ENCODE measurements at regions not wholly inside any gene's neighbourhood (a gene's known extent, or its start where the extent isn't known, plus 50 kb on each side); places are given as distances from the start of the nearest gene placed in this dataset.

GRCh38 chr11:92387859-92388258, 163.2 kb downstream of the FAT3 start:
- Mint-ChIP-seq H3K4me1 (no peaks in the 10 kb centered on the region), H3K4me3 (no peak overlapping the region), H3K27ac (no peak overlapping the region), H3K36me3 (peaks cover 0 to 3% (median 0%) of the 10 kb centered on the region in 5 donors), H3K27me3 (no peaks in the 10 kb centered on the region), H3K9me3 (peaks cover 0 to 9% (median 0%) of the 10 kb centered on the region in 11 donors)
- no peaks in the 10 kb centered on the region for H3K36me3 ChIP-seq (ENCODE audit: control insufficient read depth in 2 of 3, insufficient read depth in 3 of 3, low read length in 3 of 3)
- H3K4me1 ChIP-seq (ENCODE audit: control insufficient read depth in 2 of 2, insufficient read depth in 2 of 2, low read length in 2 of 2), result no peaks in the 10 kb centered on the region
- no peak for DNase-seq
- no peak for ATAC-seq
- no peak overlapping the region for H3K27ac ChIP-seq (ENCODE audit: low read depth, low read length)
- H3K27me3 ChIP-seq (ENCODE audit: control insufficient read depth in 2 of 2, insufficient read depth in 2 of 2, low read length in 2 of 2), result no peaks in the 10 kb centered on the region
- no peak overlapping the region for H3K4me3 ChIP-seq (ENCODE audit: low read length)
- H3K9me3 ChIP-seq (ENCODE audit: control insufficient read depth in 2 of 3, low read length in 3 of 3), result no peaks in the 10 kb centered on the region
- CTCF ChIA-PET, result no interaction called here
- intact Hi-C loops (cut with micrococcal nuclease), result no loop called here
- POLR2A ChIA-PET, result no interaction called here

GRCh38 chr11:92388380-92388779, 163.8 kb downstream of the FAT3 start:
- Mint-ChIP-seq H3K9me3 (peaks cover 0 to 9% (median 0%) of the 10 kb centered on the region in 11 donors), H3K36me3 (peaks cover 0 to 3% (median 0%) of the 10 kb centered on the region in 5 donors), H3K4me3 (no peak overlapping the region), H3K27me3 (no peaks in the 10 kb centered on the region), H3K4me1 (no peaks in the 10 kb centered on the region), H3K27ac (no peak overlapping the region)
- no peak for DNase-seq
- no peaks in the 10 kb centered on the region for H3K4me1 ChIP-seq (ENCODE audit: control insufficient read depth in 2 of 2, insufficient read depth in 2 of 2, low read length in 2 of 2)
- no peaks in the 10 kb centered on the region for H3K36me3 ChIP-seq (ENCODE audit: control insufficient read depth in 2 of 3, insufficient read depth in 3 of 3, low read length in 3 of 3)
- ATAC-seq, result no peak
- no peak overlapping the region for H3K4me3 ChIP-seq (ENCODE audit: low read length)
- H3K27me3 ChIP-seq (ENCODE audit: control insufficient read depth in 2 of 2, insufficient read depth in 2 of 2, low read length in 2 of 2), result no peaks in the 10 kb centered on the region
- CTCF ChIA-PET, result no interaction called here
- H3K27ac ChIP-seq (ENCODE audit: low read depth, low read length), result no peak overlapping the region
- POLR2A ChIA-PET, result no interaction called here
- no peaks in the 10 kb centered on the region for H3K9me3 ChIP-seq (ENCODE audit: control insufficient read depth in 2 of 3, low read length in 3 of 3)
- intact Hi-C loops (cut with micrococcal nuclease), result no loop called here

GRCh38 chr11:92390783-92391182, 166.2 kb downstream of the FAT3 start:
- intact Hi-C loops (cut with micrococcal nuclease), result no loop called here
- H3K27me3 Mint-ChIP-seq, result no peaks in the 10 kb centered on the region
- ChIA-PET CTCF (no interaction called here), POLR2A (no interaction called here)
- Histone ChIP-seq H3K36me3 (ENCODE audit: control insufficient read depth in 2 of 3, insufficient read depth in 3 of 3, low read length in 3 of 3) (no peaks in the 10 kb centered on the region), H3K4me1 (ENCODE audit: control insufficient read depth in 2 of 2, insufficient read depth in 2 of 2, low read length in 2 of 2) (no peaks in the 10 kb centered on the region), H3K4me3 (ENCODE audit: low read length) (no peak overlapping the region), H3K27me3 (ENCODE audit: control insufficient read depth in 2 of 2, insufficient read depth in 2 of 2, low read length in 2 of 2) (no peaks in the 10 kb centered on the region), H3K9me3 (ENCODE audit: control insufficient read depth in 2 of 3, low read length in 3 of 3) (no peaks in the 10 kb centered on the region), H3K27ac (ENCODE audit: low read depth, low read length) (no peak overlapping the region)
- ATAC-seq (no peak), DNase-seq (no peak)
- H3K36me3 Mint-ChIP-seq, result peaks cover 0 to 3% (median 0%) of the 10 kb centered on the region in 5 donors
- no peaks in the 10 kb centered on the region for H3K4me1 Mint-ChIP-seq
- H3K9me3 Mint-ChIP-seq, result peaks cover 0 to 9% (median 2%) of the 10 kb centered on the region in 11 donors
- H3K4me3 Mint-ChIP-seq, result no peak overlapping the region
- H3K27ac Mint-ChIP-seq, result no peak overlapping the region

GRCh38 chr11:92391364-92391763, 166.7 kb downstream of the FAT3 start:
- Histone ChIP-seq H3K4me1 (ENCODE audit: control insufficient read depth in 2 of 2, insufficient read depth in 2 of 2, low read length in 2 of 2) (no peaks in the 10 kb centered on the region), H3K27me3 (ENCODE audit: control insufficient read depth in 2 of 2, insufficient read depth in 2 of 2, low read length in 2 of 2) (no peaks in the 10 kb centered on the region), H3K27ac (ENCODE audit: low read depth, low read length) (no peak overlapping the region), H3K9me3 (ENCODE audit: control insufficient read depth in 2 of 3, low read length in 3 of 3) (no peaks in the 10 kb centered on the region), H3K4me3 (ENCODE audit: low read length) (no peak overlapping the region), H3K36me3 (ENCODE audit: control insufficient read depth in 2 of 3, insufficient read depth in 3 of 3, low read length in 3 of 3) (no peaks in the 10 kb centered on the region)
- POLR2A ChIA-PET, result no interaction called here
- Mint-ChIP-seq H3K4me3 (no peak overlapping the region), H3K9me3 (peaks cover 0 to 12% (median 2%) of the 10 kb centered on the region in 11 donors), H3K4me1 (no peaks in the 10 kb centered on the region), H3K36me3 (peaks cover 0 to 3% (median 0%) of the 10 kb centered on the region in 5 donors), H3K27me3 (no peaks in the 10 kb centered on the region), H3K27ac (no peak overlapping the region)
- ATAC-seq (no peak), DNase-seq (no peak)
- intact Hi-C loops (cut with micrococcal nuclease), result no loop called here
- CTCF ChIA-PET, result no interaction called here

- H3K4me1 ChIP-seq (ENCODE audit: control insufficient read depth in 2 of 2, insufficient read depth in 2 of 2, low read length in 2 of 2), result no peaks in the 10 kb centered on the region
- CTCF ChIA-PET, result no interaction called here
- H3K9me3 ChIP-seq (ENCODE audit: control insufficient read depth in 2 of 3, low read length in 3 of 3), result no peaks in the 10 kb centered on the region
- no peaks in the 10 kb centered on the region for H3K36me3 ChIP-seq (ENCODE audit: control insufficient read depth in 2 of 3, insufficient read depth in 3 of 3, low read length in 3 of 3)
- no peak for DNase-seq
- H3K4me3 ChIP-seq (ENCODE audit: low read length), result no peak overlapping the region
- Mint-ChIP-seq H3K9me3 (peaks cover 0 to 12% (median 2%) of the 10 kb centered on the region in 11 donors), H3K27ac (no peak overlapping the region), H3K4me3 (no peak overlapping the region), H3K4me1 (no peaks in the 10 kb centered on the region), H3K36me3 (peaks cover 0 to 3% (median 0%) of the 10 kb centered on the region in 5 donors), H3K27me3 (no peaks in the 10 kb centered on the region)
- POLR2A ChIA-PET, result no interaction called here
- no peak for ATAC-seq
- no peaks in the 10 kb centered on the region for H3K27me3 ChIP-seq (ENCODE audit: control insufficient read depth in 2 of 2, insufficient read depth in 2 of 2, low read length in 2 of 2)
- no peak overlapping the region for H3K27ac ChIP-seq (ENCODE audit: low read depth, low read length)
- intact Hi-C loops (cut with micrococcal nuclease), result no loop called here
Observed at GRCh38 chr11:92391808-92392207, 167.2 kb downstream of the FAT3 start.

GRCh38 chr11:92393218-92393617, 168.6 kb downstream of the FAT3 start:
- H3K27ac Mint-ChIP-seq, result no peak overlapping the region
- intact Hi-C loops (cut with micrococcal nuclease), result no loop called here
- DNase-seq (no peak), ATAC-seq (no peak)
- peaks cover 0 to 7% (median 2%) of the 10 kb centered on the region in 11 donors for H3K9me3 Mint-ChIP-seq
- H3K27me3 ChIP-seq (ENCODE audit: control insufficient read depth in 2 of 2, insufficient read depth in 2 of 2, low read length in 2 of 2), result no peaks in the 10 kb centered on the region
- no peaks in the 10 kb centered on the region for H3K4me1 ChIP-seq (ENCODE audit: control insufficient read depth in 2 of 2, insufficient read depth in 2 of 2, low read length in 2 of 2)
- CTCF ChIA-PET, result no interaction called here
- no peaks in the 10 kb centered on the region for H3K36me3 Mint-ChIP-seq
- POLR2A ChIA-PET, result no interaction called here
- H3K4me3 Mint-ChIP-seq, result no peak overlapping the region
- no peaks in the 10 kb centered on the region for H3K36me3 ChIP-seq (ENCODE audit: control insufficient read depth in 2 of 3, insufficient read depth in 3 of 3, low read length in 3 of 3)
- no peak overlapping the region for H3K4me3 ChIP-seq (ENCODE audit: low read length)
- H3K27ac ChIP-seq (ENCODE audit: low read depth, low read length), result no peak overlapping the region
- H3K4me1 Mint-ChIP-seq, result no peaks in the 10 kb centered on the region
- H3K27me3 Mint-ChIP-seq, result no peaks in the 10 kb centered on the region
- no peaks in the 10 kb centered on the region for H3K9me3 ChIP-seq (ENCODE audit: control insufficient read depth in 2 of 3, low read length in 3 of 3)

GRCh38 chr11:92396133-92396532, 171.5 kb downstream of the FAT3 start:
- no peaks in the 10 kb centered on the region for H3K4me1 ChIP-seq (ENCODE audit: control insufficient read depth in 2 of 2, insufficient read depth in 2 of 2, low read length in 2 of 2)
- H3K4me1 Mint-ChIP-seq, result no peaks in the 10 kb centered on the region
- peaks cover 0 to 5% (median 0%) of the 10 kb centered on the region in 5 donors for H3K27me3 Mint-ChIP-seq
- ChIA-PET CTCF (no interaction called here), POLR2A (no interaction called here)
- no peaks in the 10 kb centered on the region for H3K9me3 ChIP-seq (ENCODE audit: control insufficient read depth in 2 of 3, low read length in 3 of 3)
- no peaks in the 10 kb centered on the region for H3K36me3 ChIP-seq (ENCODE audit: control insufficient read depth in 2 of 3, insufficient read depth in 3 of 3, low read length in 3 of 3)
- ATAC-seq, result no peak
- no peaks in the 10 kb centered on the region for H3K27me3 ChIP-seq (ENCODE audit: control insufficient read depth in 2 of 2, insufficient read depth in 2 of 2, low read length in 2 of 2)
- no peaks in the 10 kb centered on the region for H3K36me3 Mint-ChIP-seq
- no peak overlapping the region for H3K27ac ChIP-seq (ENCODE audit: low read depth, low read length)
- DNase-seq, result no peak
- no peak overlapping the region for H3K4me3 ChIP-seq (ENCODE audit: low read length)
- peaks cover 0 to 7% (median 3%) of the 10 kb centered on the region in 11 donors for H3K9me3 Mint-ChIP-seq
- no peak overlapping the region for H3K4me3 Mint-ChIP-seq
- intact Hi-C loops (cut with micrococcal nuclease), result no loop called here
- no peak overlapping the region for H3K27ac Mint-ChIP-seq

Data from naive thymus-derived CD4-positive, alpha-beta T cell (primary cell).